Osteocyte (in vitro differentiated cells): ENCODE measurements at regions not wholly inside any gene's neighbourhood (a gene's known extent, or its start where the extent isn't known, plus 50 kb on each side); places are given as distances from the start of the nearest gene placed in this dataset.

Experiments used
- DNase-seq: peaks from one replicate; pipeline ENCODE4 v3.0.0; 2021; ENCODE audit warnings: mixed read lengths; ENCODE audit not compliant: unreplicated experiment; ENCODE audit errors: extremely low spot score
- H3K27ac Mint-ChIP-seq: one replicate; pipeline ENCODE4 v1.8.0; 2021; ENCODE audit warnings: mild to moderate bottlenecking, mixed read lengths; ENCODE audit not compliant: unreplicated experiment
- H3K27me3 Mint-ChIP-seq: one replicate; pipeline ENCODE4 v1.8.0; 2021; ENCODE audit warnings: mixed read lengths; ENCODE audit not compliant: unreplicated experiment
- H3K36me3 Mint-ChIP-seq: one replicate; pipeline ENCODE4 v1.8.0; 2021; ENCODE audit warnings: mixed read lengths; ENCODE audit not compliant: unreplicated experiment
- H3K4me1 Mint-ChIP-seq: one replicate; pipeline ENCODE4 v1.8.0; 2021; ENCODE audit warnings: mixed read lengths; ENCODE audit not compliant: unreplicated experiment
- H3K4me3 Mint-ChIP-seq: one replicate; pipeline ENCODE4 v1.8.0; 2021; ENCODE audit warnings: mild to moderate bottlenecking, moderate library complexity, mixed read lengths; ENCODE audit not compliant: unreplicated experiment
- H3K9me3 Mint-ChIP-seq: one replicate; pipeline ENCODE4 v1.8.0; 2021; ENCODE audit warnings: mixed read lengths; ENCODE audit not compliant: unreplicated experiment
- TF ChIP-seq, protein P1 (sequence below): fragments of 200-600 bp; sonication (generic); IDR thresholded peaks from 2 replicates; pipeline ENCODE4 v1.5.0; 2021; ENCODE audit warnings: antibody characterized with exemption, mild to moderate bottlenecking, moderate library complexity

DNA sequence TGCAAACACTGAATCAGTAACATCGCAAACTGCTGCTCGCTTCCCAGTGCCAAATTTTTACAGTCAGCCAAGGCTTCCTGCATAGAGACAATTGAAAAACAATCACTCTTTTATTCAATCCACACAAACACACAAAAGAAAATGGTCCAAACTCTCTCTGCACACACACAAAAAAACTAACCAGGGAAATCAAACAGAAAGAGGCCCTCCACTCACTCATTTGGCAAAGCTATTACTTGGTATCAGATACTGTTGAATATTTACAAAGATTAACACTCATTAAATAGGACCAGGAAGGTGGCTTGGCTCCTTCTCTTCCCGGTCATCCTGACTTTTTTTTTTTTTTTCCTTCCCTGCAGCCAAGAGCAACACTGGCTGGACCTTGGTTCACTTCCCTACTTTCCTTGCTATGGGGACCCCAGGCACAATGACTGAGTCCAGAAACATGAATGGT, 62.4 kb upstream of the SPATA12 start:
- no peaks in the 10 kb centered on the region for H3K36me3 Mint-ChIP-seq
- no peak overlapping the region for H3K4me3 Mint-ChIP-seq
- H3K27ac Mint-ChIP-seq: no peak overlapping the region
- TF ChIP-seq, protein P1, sequence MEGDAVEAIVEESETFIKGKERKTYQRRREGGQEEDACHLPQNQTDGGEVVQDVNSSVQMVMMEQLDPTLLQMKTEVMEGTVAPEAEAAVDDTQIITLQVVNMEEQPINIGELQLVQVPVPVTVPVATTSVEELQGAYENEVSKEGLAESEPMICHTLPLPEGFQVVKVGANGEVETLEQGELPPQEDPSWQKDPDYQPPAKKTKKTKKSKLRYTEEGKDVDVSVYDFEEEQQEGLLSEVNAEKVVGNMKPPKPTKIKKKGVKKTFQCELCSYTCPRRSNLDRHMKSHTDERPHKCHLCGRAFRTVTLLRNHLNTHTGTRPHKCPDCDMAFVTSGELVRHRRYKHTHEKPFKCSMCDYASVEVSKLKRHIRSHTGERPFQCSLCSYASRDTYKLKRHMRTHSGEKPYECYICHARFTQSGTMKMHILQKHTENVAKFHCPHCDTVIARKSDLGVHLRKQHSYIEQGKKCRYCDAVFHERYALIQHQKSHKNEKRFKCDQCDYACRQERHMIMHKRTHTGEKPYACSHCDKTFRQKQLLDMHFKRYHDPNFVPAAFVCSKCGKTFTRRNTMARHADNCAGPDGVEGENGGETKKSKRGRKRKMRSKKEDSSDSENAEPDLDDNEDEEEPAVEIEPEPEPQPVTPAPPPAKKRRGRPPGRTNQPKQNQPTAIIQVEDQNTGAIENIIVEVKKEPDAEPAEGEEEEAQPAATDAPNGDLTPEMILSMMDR: no peak
- no peak for DNase-seq
- peaks cover 1% of the 10 kb centered on the region for H3K27me3 Mint-ChIP-seq
- H3K9me3 Mint-ChIP-seq: no peaks in the 10 kb centered on the region
- H3K4me1 Mint-ChIP-seq: peaks cover 2% of the 10 kb centered on the region

DNA sequence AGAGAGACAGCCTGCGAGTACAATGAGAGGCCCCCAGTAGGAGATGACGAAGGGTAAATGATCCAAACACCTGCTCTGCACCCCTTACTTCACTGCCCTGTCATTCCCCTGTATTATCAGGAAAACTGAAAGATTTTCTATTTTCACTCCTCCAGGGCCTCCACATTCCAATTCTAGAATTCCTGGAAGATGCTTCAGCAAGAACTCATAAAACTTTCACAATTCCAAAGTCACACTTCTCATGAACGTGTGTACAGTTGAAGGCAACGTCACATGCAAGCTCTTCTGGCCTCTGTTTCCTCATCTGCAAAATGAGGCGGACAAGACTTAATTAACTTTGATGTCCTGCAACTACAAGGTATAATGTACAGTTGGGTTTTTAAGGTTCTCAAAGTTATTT, 62.8 kb upstream of the SPATA12 start:
- H3K36me3 Mint-ChIP-seq: no peaks in the 10 kb centered on the region
- TF ChIP-seq, protein P1: no peak
- no peaks in the 10 kb centered on the region for H3K9me3 Mint-ChIP-seq
- no peak overlapping the region for H3K27ac Mint-ChIP-seq
- DNase-seq: no peak
- peaks cover 3% of the 10 kb centered on the region for H3K27me3 Mint-ChIP-seq
- H3K4me1 Mint-ChIP-seq: peaks cover 2% of the 10 kb centered on the region
- H3K4me3 Mint-ChIP-seq: no peak overlapping the region

DNA sequence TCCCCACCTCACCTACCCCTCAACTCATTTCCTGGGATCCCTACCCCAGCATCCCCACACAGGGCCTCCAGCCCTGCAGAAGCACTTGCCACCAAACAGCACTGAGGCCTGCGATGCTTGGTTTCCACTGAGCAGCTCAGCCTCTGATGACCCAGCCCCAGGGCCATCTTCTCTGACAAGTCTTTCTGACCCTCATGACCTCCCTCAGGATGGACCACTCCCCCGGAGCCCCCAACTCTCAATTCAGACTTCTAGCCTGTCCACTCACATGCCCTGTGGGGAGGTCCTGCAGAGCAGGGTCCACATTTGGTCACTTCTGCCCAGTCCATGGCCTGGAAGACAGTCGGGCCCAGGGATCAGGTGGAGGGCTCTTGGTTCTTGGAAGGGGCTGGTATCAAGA, 63.4 kb upstream of the SPATA12 start:
- DNase-seq: no peak
- no peak overlapping the region for H3K27ac Mint-ChIP-seq
- H3K9me3 Mint-ChIP-seq: no peaks in the 10 kb centered on the region
- H3K4me1 Mint-ChIP-seq: peaks cover 6% of the 10 kb centered on the region
- no peak overlapping the region for H3K4me3 Mint-ChIP-seq
- H3K27me3 Mint-ChIP-seq: peaks cover 3% of the 10 kb centered on the region
- TF ChIP-seq, protein P1: no peak
- no peaks in the 10 kb centered on the region for H3K36me3 Mint-ChIP-seq

DNA sequence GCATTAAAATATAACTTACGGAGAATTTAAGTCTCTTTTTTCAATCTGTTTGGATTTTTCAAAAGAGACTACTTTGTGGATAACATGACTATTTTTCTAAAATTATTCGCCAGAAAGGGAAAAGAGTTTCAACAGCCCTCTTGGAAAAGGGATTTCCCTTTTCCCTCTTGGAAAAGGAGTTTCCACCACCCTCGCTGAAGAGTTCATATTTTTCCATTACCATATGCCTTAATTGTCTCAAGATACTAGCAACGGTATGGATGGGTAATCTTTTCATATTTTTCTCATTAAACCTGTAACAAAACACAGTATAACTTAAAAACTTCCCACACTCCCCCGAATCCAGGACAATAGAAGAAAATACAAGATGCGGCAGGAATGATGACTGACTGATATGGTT, 66.1 kb upstream of the SPATA12 start:
- Mint-ChIP-seq H3K4me1 (peaks cover 7% of the 10 kb centered on the region), H3K27me3 (peaks cover 26% of the 10 kb centered on the region), H3K27ac (no peak overlapping the region), H3K4me3 (no peak overlapping the region), H3K9me3 (no peaks in the 10 kb centered on the region), H3K36me3 (no peaks in the 10 kb centered on the region)
- no peak for DNase-seq
- TF ChIP-seq, protein P1: no peak

DNA sequence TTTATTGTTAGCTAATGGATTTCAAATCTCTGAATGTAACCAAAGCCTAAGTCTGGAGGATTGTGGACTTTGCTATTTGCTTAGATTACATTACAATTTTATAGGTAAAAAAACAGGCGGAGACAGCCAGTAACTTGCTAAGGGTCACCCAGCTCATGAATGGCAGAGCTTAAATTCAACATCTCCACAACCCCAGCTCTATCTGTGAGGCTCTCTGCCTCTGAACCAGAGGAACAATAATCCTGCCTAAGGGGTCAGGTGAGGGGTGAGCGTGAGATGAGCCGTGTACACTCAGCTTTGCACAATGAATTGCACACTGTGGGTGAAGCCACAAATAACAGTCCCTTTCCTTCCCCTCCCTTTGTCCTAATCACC, 69.8 kb upstream of the SPATA12 start:
- DNase-seq: no peak
- Mint-ChIP-seq H3K4me3 (no peak overlapping the region), H3K36me3 (no peaks in the 10 kb centered on the region), H3K4me1 (peaks cover 14% of the 10 kb centered on the region), H3K27ac (no peak overlapping the region), H3K27me3 (peaks cover 28% of the 10 kb centered on the region), H3K9me3 (no peaks in the 10 kb centered on the region)
- TF ChIP-seq, protein P1: no peak
